ENCODE measurements at regions not wholly inside any gene's neighbourhood (a gene's known extent, or its start where the extent isn't known, plus 50 kb on each side); places are given as distances from the start of the nearest gene placed in this dataset.

- H3K27me3 ChIP-seq (ENCODE audit: insufficient read depth, low read depth, low read length) = no peaks in the 10 kb centered on the region
- H3K36me3 ChIP-seq (ENCODE audit: insufficient read depth, low read length) = no peaks in the 10 kb centered on the region
- no peaks in the 10 kb centered on the region for H3K9me2 ChIP-seq (ENCODE audit: insufficient read depth, low read length)
- H4K20me1 ChIP-seq (ENCODE audit: insufficient read depth) = no peaks in the 10 kb centered on the region
- no peaks in the 10 kb centered on the region for H3F3A ChIP-seq (ENCODE audit: insufficient read depth, low read length, poor library complexity, severe bottlenecking)
- no peaks in the 10 kb centered on the region for H3K79me2 ChIP-seq (replicated peaks; ENCODE audit: insufficient read depth, low read length)
- TF ChIP-seq CTCF (IDR thresholded peaks at IDR 0.05; ENCODE audit: poor library complexity, severe bottlenecking) = no peak
- TF ChIP-seq TAF1 (IDR thresholded peaks at IDR 0.05; ENCODE audit: low read depth) = no peak
- TF ChIP-seq MXI1 (conservative IDR thresholded peaks at IDR 0.05; ENCODE audit: poor library complexity, severe bottlenecking) = no peak
- no peak for TF ChIP-seq RAD21 (conservative IDR thresholded peaks at IDR 0.05)
- no peak for TF ChIP-seq POLR2AphosphoS5 (IDR thresholded peaks at IDR 0.05)
- TF ChIP-seq EZH2 (IDR thresholded peaks at IDR 0.05; ENCODE audit: borderline replicate concordance, insufficient read depth, low read length, poor library complexity, severe bottlenecking) = no peak
- TF ChIP-seq, protein P1, sequence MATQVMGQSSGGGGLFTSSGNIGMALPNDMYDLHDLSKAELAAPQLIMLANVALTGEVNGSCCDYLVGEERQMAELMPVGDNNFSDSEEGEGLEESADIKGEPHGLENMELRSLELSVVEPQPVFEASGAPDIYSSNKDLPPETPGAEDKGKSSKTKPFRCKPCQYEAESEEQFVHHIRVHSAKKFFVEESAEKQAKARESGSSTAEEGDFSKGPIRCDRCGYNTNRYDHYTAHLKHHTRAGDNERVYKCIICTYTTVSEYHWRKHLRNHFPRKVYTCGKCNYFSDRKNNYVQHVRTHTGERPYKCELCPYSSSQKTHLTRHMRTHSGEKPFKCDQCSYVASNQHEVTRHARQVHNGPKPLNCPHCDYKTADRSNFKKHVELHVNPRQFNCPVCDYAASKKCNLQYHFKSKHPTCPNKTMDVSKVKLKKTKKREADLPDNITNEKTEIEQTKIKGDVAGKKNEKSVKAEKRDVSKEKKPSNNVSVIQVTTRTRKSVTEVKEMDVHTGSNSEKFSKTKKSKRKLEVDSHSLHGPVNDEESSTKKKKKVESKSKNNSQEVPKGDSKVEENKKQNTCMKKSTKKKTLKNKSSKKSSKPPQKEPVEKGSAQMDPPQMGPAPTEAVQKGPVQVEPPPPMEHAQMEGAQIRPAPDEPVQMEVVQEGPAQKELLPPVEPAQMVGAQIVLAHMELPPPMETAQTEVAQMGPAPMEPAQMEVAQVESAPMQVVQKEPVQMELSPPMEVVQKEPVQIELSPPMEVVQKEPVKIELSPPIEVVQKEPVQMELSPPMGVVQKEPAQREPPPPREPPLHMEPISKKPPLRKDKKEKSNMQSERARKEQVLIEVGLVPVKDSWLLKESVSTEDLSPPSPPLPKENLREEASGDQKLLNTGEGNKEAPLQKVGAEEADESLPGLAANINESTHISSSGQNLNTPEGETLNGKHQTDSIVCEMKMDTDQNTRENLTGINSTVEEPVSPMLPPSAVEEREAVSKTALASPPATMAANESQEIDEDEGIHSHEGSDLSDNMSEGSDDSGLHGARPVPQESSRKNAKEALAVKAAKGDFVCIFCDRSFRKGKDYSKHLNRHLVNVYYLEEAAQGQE (IDR thresholded peaks at IDR 0.05; ENCODE audit: borderline replicate concordance) = no peak
- TF ChIP-seq SMC3 (conservative IDR thresholded peaks at IDR 0.05; ENCODE audit: poor library complexity) = no peak
- no peak for TF ChIP-seq EP300 (conservative IDR thresholded peaks at IDR 0.05; ENCODE audit: poor library complexity, severe bottlenecking)
- H3K4me2 ChIP-seq (ENCODE audit: low read length) = no peak overlapping the region
- H3K4me3 ChIP-seq (ENCODE audit: low read length) = no peak overlapping the region
- H2AFZ ChIP-seq (ENCODE audit: low read depth, low read length) = no peak overlapping the region
- H3K27ac ChIP-seq (ENCODE audit: low read length) = no peak overlapping the region
- H3K9ac ChIP-seq (ENCODE audit: low read length) = no peak overlapping the region
- no peaks in the 10 kb centered on the region for H3K9me3 ChIP-seq (ENCODE audit: low read length)
Measured at GRCh38 chr13:112263152-112263551, 113.0 kb upstream of the SPACA7 start.

- Histone ChIP-seq H3K4me2 (ENCODE audit: low read length) (no peak overlapping the region), H3K79me2 (replicated peaks; ENCODE audit: insufficient read depth, low read length) (no peaks in the 10 kb centered on the region), H2AFZ (ENCODE audit: low read depth, low read length) (no peak overlapping the region), H3K9me3 (ENCODE audit: low read length) (no peaks in the 10 kb centered on the region), H3K9me2 (ENCODE audit: insufficient read depth, low read length) (no peaks in the 10 kb centered on the region), H3K27ac (ENCODE audit: low read length) (no peak overlapping the region), H3K36me3 (ENCODE audit: insufficient read depth, low read length) (no peaks in the 10 kb centered on the region), H3K9ac (ENCODE audit: low read length) (no peak overlapping the region), H4K20me1 (ENCODE audit: insufficient read depth) (no peaks in the 10 kb centered on the region), H3F3A (ENCODE audit: insufficient read depth, low read length, poor library complexity, severe bottlenecking) (no peaks in the 10 kb centered on the region), H3K27me3 (ENCODE audit: insufficient read depth, low read depth, low read length) (no peaks in the 10 kb centered on the region), H3K4me3 (ENCODE audit: low read length) (no peak overlapping the region)
- TF ChIP-seq CTCF (IDR thresholded peaks at IDR 0.05; ENCODE audit: poor library complexity, severe bottlenecking) (no peak), EP300 (conservative IDR thresholded peaks at IDR 0.05; ENCODE audit: poor library complexity, severe bottlenecking) (no peak), EZH2 (IDR thresholded peaks at IDR 0.05; ENCODE audit: borderline replicate concordance, insufficient read depth, low read length, poor library complexity, severe bottlenecking) (no peak), MXI1 (conservative IDR thresholded peaks at IDR 0.05; ENCODE audit: poor library complexity, severe bottlenecking) (no peak), TAF1 (IDR thresholded peaks at IDR 0.05; ENCODE audit: low read depth) (no peak), SMC3 (conservative IDR thresholded peaks at IDR 0.05; ENCODE audit: poor library complexity) (no peak), POLR2AphosphoS5 (IDR thresholded peaks at IDR 0.05) (no peak), RAD21 (conservative IDR thresholded peaks at IDR 0.05) (no peak)
- TF ChIP-seq, protein P1 (IDR thresholded peaks at IDR 0.05; ENCODE audit: borderline replicate concordance) = no peak
Measured at GRCh38 chr13:112267660-112268059, 108.5 kb upstream of the SPACA7 start.

All from neural cell (in vitro differentiated cells).